B cell (primary cell): ENCODE measurements at regions not wholly inside any gene's neighbourhood (a gene's known extent, or its start where the extent isn't known, plus 50 kb on each side); places are given as distances from the start of the nearest gene placed in this dataset.

ENCODE experiments used
- EZH2 ChIP-seq: IDR thresholded peaks from 2 replicates; pipeline ENCODE4 v1.6.1; 2012; ENCODE audit warnings: borderline replicate concordance, low read depth, mild to moderate bottlenecking, moderate library complexity, low read length; ENCODE audit not compliant: insufficient read depth, poor library complexity, severe bottlenecking
- TF ChIP-seq, protein P1 (sequence below): fragments of 200-600 bp; IDR thresholded peaks from one replicate; pipeline ENCODE4 v1.8.0; 2022; ENCODE audit warnings: antibody characterized with exemption, mild to moderate bottlenecking

DNA sequence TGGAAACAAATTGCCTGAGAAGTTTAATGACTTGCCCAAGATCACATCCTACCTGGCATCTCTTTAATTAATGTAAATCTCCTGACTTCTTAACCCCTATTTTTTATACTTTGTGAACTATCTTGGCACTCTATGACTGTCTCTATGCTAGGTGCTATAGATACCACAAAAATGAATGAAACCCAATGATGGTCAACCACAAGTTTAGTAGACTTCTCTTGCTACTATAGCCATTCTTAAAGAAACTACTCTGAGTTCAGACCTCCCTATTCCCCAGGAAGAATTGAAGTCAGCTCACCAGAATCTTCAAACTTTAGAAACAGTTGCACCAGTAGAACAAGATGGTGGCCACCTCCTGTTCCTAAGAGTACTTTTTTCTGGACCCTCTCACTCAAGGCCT is 191.1 kb downstream of the RSL24D1 start:
- TF ChIP-seq, protein P1, sequence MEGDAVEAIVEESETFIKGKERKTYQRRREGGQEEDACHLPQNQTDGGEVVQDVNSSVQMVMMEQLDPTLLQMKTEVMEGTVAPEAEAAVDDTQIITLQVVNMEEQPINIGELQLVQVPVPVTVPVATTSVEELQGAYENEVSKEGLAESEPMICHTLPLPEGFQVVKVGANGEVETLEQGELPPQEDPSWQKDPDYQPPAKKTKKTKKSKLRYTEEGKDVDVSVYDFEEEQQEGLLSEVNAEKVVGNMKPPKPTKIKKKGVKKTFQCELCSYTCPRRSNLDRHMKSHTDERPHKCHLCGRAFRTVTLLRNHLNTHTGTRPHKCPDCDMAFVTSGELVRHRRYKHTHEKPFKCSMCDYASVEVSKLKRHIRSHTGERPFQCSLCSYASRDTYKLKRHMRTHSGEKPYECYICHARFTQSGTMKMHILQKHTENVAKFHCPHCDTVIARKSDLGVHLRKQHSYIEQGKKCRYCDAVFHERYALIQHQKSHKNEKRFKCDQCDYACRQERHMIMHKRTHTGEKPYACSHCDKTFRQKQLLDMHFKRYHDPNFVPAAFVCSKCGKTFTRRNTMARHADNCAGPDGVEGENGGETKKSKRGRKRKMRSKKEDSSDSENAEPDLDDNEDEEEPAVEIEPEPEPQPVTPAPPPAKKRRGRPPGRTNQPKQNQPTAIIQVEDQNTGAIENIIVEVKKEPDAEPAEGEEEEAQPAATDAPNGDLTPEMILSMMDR: no peak
- no peak for TF ChIP-seq EZH2
